Limb (tissue), 2 donors: ENCODE measurements at regions not wholly inside any gene's neighbourhood (a gene's known extent, or its start where the extent isn't known, plus 50 kb on each side); places are given as distances from the start of the nearest gene placed in this dataset.
"Not testable (repeated sequence)": the region's sequence is repeated elsewhere in the genome, so short reads cannot be mapped to it uniquely, and the experiment has no call there.

Experiments
- DNase-seq, 2 donors: peaks; one replicate each; pipeline ENCODE4 v3.0.0-alpha.2; 2016; ENCODE audit errors: extremely low spot score in 2 of 2

DNA sequence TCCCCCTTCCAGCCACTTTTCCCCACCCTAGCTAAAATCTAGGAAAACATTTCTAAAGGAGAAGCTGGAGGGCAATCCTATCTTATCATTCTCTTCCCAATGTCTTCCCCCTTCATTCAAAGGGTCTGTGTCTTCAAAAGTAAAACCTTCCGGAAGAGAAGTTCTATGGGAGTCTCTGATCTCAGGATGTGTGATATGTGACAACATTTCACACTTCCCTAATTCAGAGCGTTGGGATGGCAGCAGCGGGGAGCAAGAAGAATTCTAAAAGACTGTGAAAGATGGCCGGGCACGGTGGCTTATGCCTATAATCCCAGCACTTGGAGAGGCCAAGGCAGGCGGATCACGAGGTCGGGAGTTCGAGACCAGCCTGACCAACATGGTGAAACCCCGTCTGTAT lies 65.4 kb upstream of the AKIRIN2 start:
- no peak for DNase-seq

- DNase-seq, result no peak
Observed at GRCh38 chr6:87766211-87766610, 64.2 kb upstream of the AKIRIN2 start.

DNA sequence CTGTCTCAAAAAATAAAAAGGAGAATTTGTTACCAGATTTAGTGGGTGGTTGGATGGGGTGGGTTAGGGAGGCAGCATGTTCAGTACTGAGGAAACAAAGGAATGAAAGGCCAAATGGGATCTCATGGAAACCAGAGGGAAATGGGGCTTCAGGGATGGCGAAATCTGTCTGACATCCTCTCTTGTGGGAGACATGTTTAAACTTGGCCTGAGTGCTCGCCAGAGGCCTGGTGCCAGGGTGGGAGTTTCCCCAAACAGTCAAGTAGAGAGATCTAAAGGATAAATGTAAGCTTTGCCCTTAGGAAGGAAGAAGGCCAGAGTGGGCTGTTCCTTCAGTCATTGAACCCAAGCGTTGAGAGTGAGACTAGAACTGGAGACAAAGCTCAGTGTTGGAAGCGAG lies 61.9 kb upstream of the AKIRIN2 start:
- no peak for DNase-seq

- DNase-seq, result no peak
Observed at GRCh38 chr6:87763276-87763675, 61.2 kb upstream of the AKIRIN2 start.

GRCh38 chr6:87762116-87762515 lies 60.1 kb upstream of the AKIRIN2 start:
- DNase-seq, result no peak

- no peak for DNase-seq
Observed at GRCh38 chr6:87757792-87758191, 55.8 kb upstream of the AKIRIN2 start.

- no peak for DNase-seq
Observed at GRCh38 chr6:87756858-87757257, 54.8 kb upstream of the AKIRIN2 start.

DNA sequence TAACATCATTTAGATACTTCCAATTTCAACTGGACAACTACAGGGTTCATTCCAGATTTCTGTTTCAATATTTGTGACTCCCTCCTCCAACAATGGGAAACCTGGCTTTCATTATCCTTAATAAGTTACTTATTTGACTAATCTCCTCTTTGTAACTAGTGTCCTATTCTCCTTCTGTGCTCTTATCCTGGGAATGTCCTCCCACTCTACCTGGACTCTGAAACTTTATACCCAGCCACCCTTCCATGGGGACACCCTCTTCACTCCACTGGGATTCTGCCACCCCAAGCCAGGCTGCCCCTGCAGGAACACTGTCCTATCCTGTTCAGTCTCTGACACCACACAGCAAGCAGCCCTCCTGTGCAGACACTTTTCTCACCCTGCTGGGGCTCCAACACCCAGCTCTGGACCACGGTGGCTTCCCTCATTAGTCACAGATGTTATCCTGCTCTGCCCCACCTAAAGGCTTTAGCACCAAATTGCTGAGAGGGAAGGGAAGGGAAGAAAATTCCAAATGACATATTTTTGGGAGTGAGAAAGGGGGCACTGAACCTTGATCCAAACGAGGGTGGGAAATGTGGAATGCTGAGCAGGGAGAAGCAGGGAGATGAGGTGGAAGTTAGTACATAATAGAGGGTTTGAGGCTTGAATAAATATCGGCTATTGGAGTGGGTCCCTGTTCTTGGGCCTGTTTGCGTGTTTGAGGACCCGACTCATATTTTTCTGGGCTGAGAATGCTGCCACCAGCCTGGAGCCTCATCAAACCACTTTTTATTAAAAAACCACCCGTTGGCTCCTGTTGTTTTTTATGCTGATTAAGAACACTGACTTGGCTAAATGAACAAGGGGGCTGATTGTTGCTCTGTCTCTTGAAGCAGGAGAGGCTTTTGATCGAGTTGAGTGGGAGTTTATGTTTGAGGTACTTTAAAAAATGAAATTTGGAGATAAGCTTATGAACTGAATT lies 54.0 kb upstream of the AKIRIN2 start:
- DNase-seq, result no peak

GRCh38 chr6:87754828-87755227 lies 52.8 kb upstream of the AKIRIN2 start:
- no peak for DNase-seq

GRCh38 chr6:87753131-87753685 lies 51.2 kb upstream of the AKIRIN2 start:
- DNase-seq, result no peak

GRCh38 chr6:87752503-87752902 lies 50.5 kb upstream of the AKIRIN2 start:
- not testable (repeated sequence) for DNase-seq
